ENCODE measurements at regions not wholly inside any gene's neighbourhood (a gene's known extent, or its start where the extent isn't known, plus 50 kb on each side); places are given as distances from the start of the nearest gene placed in this dataset.
"Not testable (repeated sequence)": the region's sequence is repeated elsewhere in the genome, so short reads cannot be mapped to it uniquely, and the experiment has no call there.

DNA sequence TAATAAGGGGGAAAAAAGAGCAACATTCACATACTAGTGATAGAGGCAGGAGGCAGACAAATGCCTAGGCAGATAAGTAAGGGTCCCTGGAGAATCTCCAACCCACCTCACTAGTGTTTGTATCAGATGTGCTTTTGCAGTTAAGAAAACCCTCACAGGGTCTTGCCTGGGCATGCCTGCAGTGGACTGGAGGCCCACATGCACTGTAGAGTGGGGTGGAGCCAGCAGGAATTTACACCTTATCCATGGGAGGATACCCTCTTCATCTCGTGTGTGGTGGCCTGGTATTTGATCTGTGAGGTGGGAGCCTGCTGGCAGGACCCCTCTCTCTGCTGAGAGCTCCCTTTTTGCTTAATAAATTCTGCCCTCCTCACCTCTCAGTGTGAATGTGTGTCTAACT is 238.0 kb upstream of the SLC16A7 start:
- Histone ChIP-seq H3K79me2 (ENCODE audit: control insufficient read depth, low read length) (no peaks in the 10 kb centered on the region), H4K20me1 (ENCODE audit: control insufficient read depth, insufficient read depth, low read depth, low read length) (no peaks in the 10 kb centered on the region), H3K27me3 (ENCODE audit: control insufficient read depth, low read length) (no peaks in the 10 kb centered on the region), H3F3A (ENCODE audit: control insufficient read depth, insufficient read depth) (no peaks in the 10 kb centered on the region), H3K4me2 (ENCODE audit: low read length) (no peak overlapping the region), H3K9me2 (replicated peaks; ENCODE audit: control insufficient read depth, low read length) (no peaks in the 10 kb centered on the region), H3K27ac (ENCODE audit: low read depth, low read length) (no peak overlapping the region), H3K36me3 (ENCODE audit: control insufficient read depth, low read length) (no peaks in the 10 kb centered on the region), H3K9me3 (ENCODE audit: control insufficient read depth, insufficient read depth, low read length) (no peaks in the 10 kb centered on the region), H3K4me1 (ENCODE audit: control insufficient read depth, low read length) (no peaks in the 10 kb centered on the region), H3K4me3 (ENCODE audit: low read length) (no peak overlapping the region)
- TF ChIP-seq, protein P1, sequence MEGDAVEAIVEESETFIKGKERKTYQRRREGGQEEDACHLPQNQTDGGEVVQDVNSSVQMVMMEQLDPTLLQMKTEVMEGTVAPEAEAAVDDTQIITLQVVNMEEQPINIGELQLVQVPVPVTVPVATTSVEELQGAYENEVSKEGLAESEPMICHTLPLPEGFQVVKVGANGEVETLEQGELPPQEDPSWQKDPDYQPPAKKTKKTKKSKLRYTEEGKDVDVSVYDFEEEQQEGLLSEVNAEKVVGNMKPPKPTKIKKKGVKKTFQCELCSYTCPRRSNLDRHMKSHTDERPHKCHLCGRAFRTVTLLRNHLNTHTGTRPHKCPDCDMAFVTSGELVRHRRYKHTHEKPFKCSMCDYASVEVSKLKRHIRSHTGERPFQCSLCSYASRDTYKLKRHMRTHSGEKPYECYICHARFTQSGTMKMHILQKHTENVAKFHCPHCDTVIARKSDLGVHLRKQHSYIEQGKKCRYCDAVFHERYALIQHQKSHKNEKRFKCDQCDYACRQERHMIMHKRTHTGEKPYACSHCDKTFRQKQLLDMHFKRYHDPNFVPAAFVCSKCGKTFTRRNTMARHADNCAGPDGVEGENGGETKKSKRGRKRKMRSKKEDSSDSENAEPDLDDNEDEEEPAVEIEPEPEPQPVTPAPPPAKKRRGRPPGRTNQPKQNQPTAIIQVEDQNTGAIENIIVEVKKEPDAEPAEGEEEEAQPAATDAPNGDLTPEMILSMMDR (IDR thresholded peaks at IDR 0.05; ENCODE audit: low read depth, low read length, poor library complexity, severe bottlenecking), result no peak
- TF ChIP-seq EZH2phosphoT487 (IDR thresholded peaks at IDR 0.05; ENCODE audit: borderline replicate concordance, low read length), result no peak

DNA sequence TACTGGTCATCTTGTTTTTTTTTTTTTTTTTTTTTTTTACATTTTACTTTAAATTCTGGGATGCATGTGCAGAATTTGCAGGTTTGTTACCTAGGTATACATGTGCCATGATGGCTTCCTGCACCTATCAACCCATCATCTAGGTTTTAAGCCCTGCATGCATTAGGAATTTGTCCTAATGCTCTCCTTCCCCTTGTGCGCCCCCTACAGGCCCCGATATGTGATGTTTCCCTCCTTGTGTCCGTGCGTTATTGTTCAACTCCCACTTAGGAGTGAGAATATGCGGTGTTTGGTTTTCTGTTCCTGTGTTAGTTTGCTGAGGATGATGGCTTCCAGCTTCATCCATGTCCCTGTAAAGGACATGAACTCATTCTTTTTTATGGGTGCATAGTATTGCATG is 249.6 kb upstream of the SLC16A7 start:
- not testable (repeated sequence) for H3K9me2 ChIP-seq (replicated peaks; ENCODE audit: control insufficient read depth, low read length); H4K20me1 ChIP-seq (ENCODE audit: control insufficient read depth, insufficient read depth, low read depth, low read length); H3K27ac ChIP-seq (ENCODE audit: low read depth, low read length); H3K4me3 ChIP-seq (ENCODE audit: low read length); H3K27me3 ChIP-seq (ENCODE audit: control insufficient read depth, low read length); H3K79me2 ChIP-seq (ENCODE audit: control insufficient read depth, low read length); H3K4me1 ChIP-seq (ENCODE audit: control insufficient read depth, low read length); H3K36me3 ChIP-seq (ENCODE audit: control insufficient read depth, low read length); H3K4me2 ChIP-seq (ENCODE audit: low read length); H3F3A ChIP-seq (ENCODE audit: control insufficient read depth, insufficient read depth); H3K9me3 ChIP-seq (ENCODE audit: control insufficient read depth, insufficient read depth, low read length)
- TF ChIP-seq, protein P1 (IDR thresholded peaks at IDR 0.05; ENCODE audit: low read depth, low read length, poor library complexity, severe bottlenecking), result peak; percentile 36

DNA sequence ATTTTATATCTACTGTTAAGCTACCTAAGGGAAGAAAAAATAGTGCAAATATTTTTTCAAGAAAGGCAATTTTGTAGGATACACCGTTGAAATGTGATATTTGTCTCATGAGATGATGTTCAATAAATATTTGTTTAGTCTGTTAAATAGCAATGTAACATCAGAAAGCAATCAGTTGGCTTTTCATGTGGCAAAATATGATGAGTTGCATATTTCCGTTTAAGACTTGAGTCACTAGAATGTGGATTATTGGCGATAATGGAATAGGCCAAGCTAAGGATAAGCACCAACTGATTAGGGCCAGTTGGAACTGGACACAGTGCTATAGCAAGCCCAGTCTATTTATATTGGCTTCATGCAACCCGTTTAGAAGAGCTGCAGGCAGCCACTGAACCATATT is 250.4 kb upstream of the SLC16A7 start:
- Histone ChIP-seq H3K4me1 (ENCODE audit: control insufficient read depth, low read length) (no peaks in the 10 kb centered on the region), H4K20me1 (ENCODE audit: control insufficient read depth, insufficient read depth, low read depth, low read length) (no peaks in the 10 kb centered on the region), H3K36me3 (ENCODE audit: control insufficient read depth, low read length) (no peaks in the 10 kb centered on the region), H3K79me2 (ENCODE audit: control insufficient read depth, low read length) (no peaks in the 10 kb centered on the region), H3K9me2 (replicated peaks; ENCODE audit: control insufficient read depth, low read length) (no peaks in the 10 kb centered on the region), H3K27ac (ENCODE audit: low read depth, low read length) (no peak overlapping the region), H3K4me3 (ENCODE audit: low read length) (no peak overlapping the region), H3F3A (ENCODE audit: control insufficient read depth, insufficient read depth) (no peaks in the 10 kb centered on the region), H3K4me2 (ENCODE audit: low read length) (no peak overlapping the region), H3K9me3 (ENCODE audit: control insufficient read depth, insufficient read depth, low read length) (no peaks in the 10 kb centered on the region), H3K27me3 (ENCODE audit: control insufficient read depth, low read length) (no peaks in the 10 kb centered on the region)
- TF ChIP-seq EZH2phosphoT487 (IDR thresholded peaks at IDR 0.05; ENCODE audit: borderline replicate concordance, low read length), result no peak
- TF ChIP-seq, protein P1 (IDR thresholded peaks at IDR 0.05; ENCODE audit: low read depth, low read length, poor library complexity, severe bottlenecking), result no peak

DNA sequence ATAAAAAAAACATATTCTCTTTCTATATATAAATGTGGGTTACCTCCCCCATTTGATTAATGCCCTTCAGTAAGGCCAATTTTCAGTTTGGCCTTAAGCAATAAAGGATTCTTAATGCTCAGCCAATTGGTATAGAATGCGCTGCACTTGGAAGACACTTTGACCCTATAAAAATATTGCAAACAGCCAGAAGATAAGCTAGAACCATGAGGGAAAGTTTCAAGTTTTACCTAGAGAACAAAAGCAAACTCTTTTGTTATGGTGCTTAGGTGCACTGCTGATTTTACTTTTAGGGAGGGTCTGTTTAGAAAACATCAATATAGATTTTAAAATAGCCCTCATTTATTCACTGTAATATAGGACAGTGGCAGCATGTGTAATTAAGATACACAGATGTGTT is 251.6 kb upstream of the SLC16A7 start:
- Histone ChIP-seq H3K4me3 (ENCODE audit: low read length) (no peak overlapping the region), H3K9me3 (ENCODE audit: control insufficient read depth, insufficient read depth, low read length) (no peaks in the 10 kb centered on the region)

More for the DNA sequence above, 251.6 kb upstream of the SLC16A7 start:
- Histone ChIP-seq H3K4me1 (ENCODE audit: control insufficient read depth, low read length) (no peaks in the 10 kb centered on the region), H3F3A (ENCODE audit: control insufficient read depth, insufficient read depth) (no peaks in the 10 kb centered on the region), H3K36me3 (ENCODE audit: control insufficient read depth, low read length) (no peaks in the 10 kb centered on the region), H3K27me3 (ENCODE audit: control insufficient read depth, low read length) (no peaks in the 10 kb centered on the region), H3K27ac (ENCODE audit: low read depth, low read length) (no peak overlapping the region), H3K79me2 (ENCODE audit: control insufficient read depth, low read length) (no peaks in the 10 kb centered on the region), H3K4me2 (ENCODE audit: low read length) (no peak overlapping the region), H4K20me1 (ENCODE audit: control insufficient read depth, insufficient read depth, low read depth, low read length) (no peaks in the 10 kb centered on the region), H3K9me2 (replicated peaks; ENCODE audit: control insufficient read depth, low read length) (no peaks in the 10 kb centered on the region)
- no peak for TF ChIP-seq EZH2phosphoT487 (IDR thresholded peaks at IDR 0.05; ENCODE audit: borderline replicate concordance, low read length)
- TF ChIP-seq, protein P1 (IDR thresholded peaks at IDR 0.05; ENCODE audit: low read depth, low read length, poor library complexity, severe bottlenecking), result no peak
